ENCODE measurements at regions not wholly inside any gene's neighbourhood (a gene's known extent, or its start where the extent isn't known, plus 50 kb on each side); places are given as distances from the start of the nearest gene placed in this dataset.

DNA sequence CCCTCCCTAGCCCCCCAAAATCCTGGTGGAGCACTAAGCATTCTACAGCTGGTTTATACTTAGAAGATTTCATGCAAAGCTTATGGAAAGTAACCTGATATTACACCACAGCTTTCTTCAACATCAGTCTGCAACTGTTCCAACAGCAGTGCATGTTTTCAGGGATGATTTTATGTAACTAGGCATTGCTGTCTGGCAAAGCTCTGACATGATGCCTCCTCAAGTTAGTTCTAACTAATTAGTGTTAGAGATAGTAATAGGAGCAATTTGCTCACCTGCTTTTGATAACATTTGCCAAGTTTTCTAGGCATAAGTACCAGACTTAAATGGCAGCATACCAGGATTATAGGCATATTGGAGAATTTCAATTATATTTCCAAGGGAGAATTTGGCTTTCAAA lies 330.3 kb upstream of the SGO1 start:
- TF ChIP-seq, protein P1, sequence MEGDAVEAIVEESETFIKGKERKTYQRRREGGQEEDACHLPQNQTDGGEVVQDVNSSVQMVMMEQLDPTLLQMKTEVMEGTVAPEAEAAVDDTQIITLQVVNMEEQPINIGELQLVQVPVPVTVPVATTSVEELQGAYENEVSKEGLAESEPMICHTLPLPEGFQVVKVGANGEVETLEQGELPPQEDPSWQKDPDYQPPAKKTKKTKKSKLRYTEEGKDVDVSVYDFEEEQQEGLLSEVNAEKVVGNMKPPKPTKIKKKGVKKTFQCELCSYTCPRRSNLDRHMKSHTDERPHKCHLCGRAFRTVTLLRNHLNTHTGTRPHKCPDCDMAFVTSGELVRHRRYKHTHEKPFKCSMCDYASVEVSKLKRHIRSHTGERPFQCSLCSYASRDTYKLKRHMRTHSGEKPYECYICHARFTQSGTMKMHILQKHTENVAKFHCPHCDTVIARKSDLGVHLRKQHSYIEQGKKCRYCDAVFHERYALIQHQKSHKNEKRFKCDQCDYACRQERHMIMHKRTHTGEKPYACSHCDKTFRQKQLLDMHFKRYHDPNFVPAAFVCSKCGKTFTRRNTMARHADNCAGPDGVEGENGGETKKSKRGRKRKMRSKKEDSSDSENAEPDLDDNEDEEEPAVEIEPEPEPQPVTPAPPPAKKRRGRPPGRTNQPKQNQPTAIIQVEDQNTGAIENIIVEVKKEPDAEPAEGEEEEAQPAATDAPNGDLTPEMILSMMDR (IDR thresholded peaks at IDR 0.05; ENCODE audit: partially characterized antibody, unreplicated experiment), result no peak
- no peak overlapping the region for H3K27ac Mint-ChIP-seq (ENCODE audit: unreplicated experiment)
- H3K4me1 Mint-ChIP-seq (ENCODE audit: low read depth, unreplicated experiment), result peaks cover 2% of the 10 kb centered on the region
- no peaks in the 10 kb centered on the region for H3K27me3 Mint-ChIP-seq (ENCODE audit: unreplicated experiment)
- DNase-seq, result no peak
- peaks cover 2% of the 10 kb centered on the region for H3K9me3 Mint-ChIP-seq (ENCODE audit: unreplicated experiment)
- peaks cover 4% of the 10 kb centered on the region for H3K36me3 Mint-ChIP-seq (ENCODE audit: unreplicated experiment)
- no peak overlapping the region for H3K4me3 Mint-ChIP-seq (ENCODE audit: unreplicated experiment)

DNA sequence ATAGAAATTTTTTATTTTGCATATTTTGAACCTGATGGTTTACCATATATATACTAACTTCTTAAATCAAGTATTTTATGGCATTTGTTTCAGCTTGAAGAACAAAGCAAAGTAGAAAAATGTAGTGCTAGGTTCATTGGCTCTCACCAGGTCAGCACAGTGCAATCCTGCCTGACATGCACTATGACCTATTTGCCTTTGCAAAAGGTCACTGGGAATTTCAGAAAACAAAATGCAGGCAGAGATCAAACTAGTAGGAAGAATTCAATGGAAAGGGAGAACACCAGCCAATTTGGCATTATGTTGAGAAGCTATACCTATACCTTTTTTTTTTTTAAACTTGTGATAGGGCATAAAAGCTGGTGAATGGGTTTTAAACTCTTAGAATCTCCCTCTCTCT lies 329.8 kb upstream of the SGO1 start:
- peaks cover 2% of the 10 kb centered on the region for H3K4me1 Mint-ChIP-seq (ENCODE audit: low read depth, unreplicated experiment)
- no peaks in the 10 kb centered on the region for H3K27me3 Mint-ChIP-seq (ENCODE audit: unreplicated experiment)
- H3K36me3 Mint-ChIP-seq (ENCODE audit: unreplicated experiment), result peaks cover 4% of the 10 kb centered on the region
- H3K27ac Mint-ChIP-seq (ENCODE audit: unreplicated experiment), result no peak overlapping the region
- DNase-seq, result no peak
- TF ChIP-seq, protein P1 (IDR thresholded peaks at IDR 0.05; ENCODE audit: partially characterized antibody, unreplicated experiment), result no peak
- peaks cover 1% of the 10 kb centered on the region for H3K9me3 Mint-ChIP-seq (ENCODE audit: unreplicated experiment)
- H3K4me3 Mint-ChIP-seq (ENCODE audit: unreplicated experiment), result no peak overlapping the region

DNA sequence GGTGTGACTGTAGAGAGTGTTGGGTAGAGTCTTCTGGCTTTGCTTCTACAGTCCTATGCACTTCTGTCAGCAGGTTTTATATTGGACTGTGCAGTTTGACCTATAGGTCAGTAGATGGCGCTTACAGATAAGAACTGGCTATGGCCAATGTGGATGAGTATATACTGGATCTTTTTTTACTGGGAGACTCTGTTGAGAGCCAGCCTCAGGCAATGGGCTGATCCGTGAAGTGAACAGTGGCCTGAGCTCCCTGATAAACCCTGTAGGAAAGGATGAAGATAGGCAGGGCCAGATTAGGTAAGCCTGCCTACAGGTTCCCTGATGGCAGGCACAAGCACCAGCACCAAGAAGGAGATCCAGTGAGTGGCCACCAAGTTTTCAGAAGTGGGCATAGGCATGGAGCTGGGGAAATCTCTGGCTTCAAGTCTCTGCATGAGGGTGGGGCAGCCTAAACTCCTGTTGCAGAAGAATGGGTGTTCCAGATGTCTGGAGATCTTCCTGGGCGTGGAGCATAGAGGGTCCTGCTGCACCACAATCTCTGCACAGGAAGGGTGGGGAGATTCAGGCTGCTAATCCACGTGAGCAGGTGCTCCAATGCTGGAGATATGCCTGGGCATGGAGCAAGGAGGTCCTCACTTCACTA lies 326.0 kb upstream of the SGO1 start:
- H3K27me3 Mint-ChIP-seq (ENCODE audit: unreplicated experiment), result no peaks in the 10 kb centered on the region
- peaks cover 2% of the 10 kb centered on the region for H3K4me1 Mint-ChIP-seq (ENCODE audit: low read depth, unreplicated experiment)
- no peak overlapping the region for H3K4me3 Mint-ChIP-seq (ENCODE audit: unreplicated experiment)
- TF ChIP-seq, protein P1 (IDR thresholded peaks at IDR 0.05; ENCODE audit: partially characterized antibody, unreplicated experiment), result peak; percentile 70
- no peak overlapping the region for H3K27ac Mint-ChIP-seq (ENCODE audit: unreplicated experiment)
- no peaks in the 10 kb centered on the region for H3K36me3 Mint-ChIP-seq (ENCODE audit: unreplicated experiment)
- H3K9me3 Mint-ChIP-seq (ENCODE audit: unreplicated experiment), result peaks cover 1% of the 10 kb centered on the region
- DNase-seq, result no peak

DNA sequence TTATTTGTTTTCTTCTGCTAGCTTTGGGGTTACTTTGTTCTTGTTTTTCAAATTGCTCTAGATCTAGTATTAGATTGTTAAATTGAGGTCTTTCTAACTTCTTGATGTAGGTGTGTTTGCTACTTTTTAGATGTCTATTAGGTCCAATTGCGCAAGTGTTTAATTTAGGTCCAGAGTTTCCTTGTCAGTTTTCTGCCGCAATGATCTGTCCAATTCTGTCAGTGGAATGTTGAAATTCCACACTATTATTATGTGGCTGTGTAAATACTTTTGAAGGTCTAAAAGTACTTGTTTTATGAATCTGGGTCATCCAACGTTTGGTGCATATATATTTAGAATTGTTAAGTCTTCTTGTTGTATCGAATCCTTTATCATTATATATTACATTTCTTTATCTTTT lies 324.4 kb upstream of the SGO1 start:
- peaks cover 2% of the 10 kb centered on the region for H3K4me1 Mint-ChIP-seq (ENCODE audit: low read depth, unreplicated experiment)
- H3K36me3 Mint-ChIP-seq (ENCODE audit: unreplicated experiment), result no peaks in the 10 kb centered on the region
- peaks cover 1% of the 10 kb centered on the region for H3K9me3 Mint-ChIP-seq (ENCODE audit: unreplicated experiment)
- TF ChIP-seq, protein P1 (IDR thresholded peaks at IDR 0.05; ENCODE audit: partially characterized antibody, unreplicated experiment), result no peak
- no peak for DNase-seq
- H3K27ac Mint-ChIP-seq (ENCODE audit: unreplicated experiment), result no peak overlapping the region
- peaks cover 1% of the 10 kb centered on the region for H3K27me3 Mint-ChIP-seq (ENCODE audit: unreplicated experiment)
- H3K4me3 Mint-ChIP-seq (ENCODE audit: unreplicated experiment), result no peak overlapping the region

DNA sequence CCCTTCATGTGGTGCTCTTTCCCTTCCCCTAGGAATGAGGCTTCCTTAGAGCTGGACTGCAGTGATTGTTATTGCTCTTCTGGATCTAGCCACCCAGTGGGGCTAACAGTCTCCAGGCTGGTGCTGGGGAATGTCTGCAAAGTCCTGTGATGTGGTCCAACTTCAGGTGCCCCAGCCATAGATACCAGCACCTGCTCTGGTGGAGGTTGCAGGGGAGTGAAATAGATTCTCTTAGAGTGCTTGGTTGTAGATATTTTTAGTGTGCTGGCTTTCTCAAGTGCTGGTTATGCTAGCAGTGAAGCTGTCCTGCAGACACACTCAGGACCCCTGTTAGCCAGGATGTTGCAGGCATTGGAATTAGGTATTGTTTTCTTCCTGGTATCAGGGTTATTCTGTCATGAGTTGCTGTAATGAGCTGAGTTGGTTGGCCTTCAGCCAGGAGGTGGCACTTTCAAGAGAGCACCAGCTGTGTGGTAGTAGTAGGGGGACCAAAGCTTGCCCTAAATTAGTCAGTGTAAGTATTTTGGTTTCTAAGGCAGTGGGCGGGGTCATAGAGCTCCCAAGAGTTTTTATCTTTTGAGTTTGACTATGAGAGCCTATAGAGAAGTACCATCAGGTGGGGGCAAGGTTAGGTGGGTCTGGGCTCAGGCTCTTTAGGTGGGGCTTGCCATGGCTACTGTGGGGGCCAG lies 317.5 kb upstream of the SGO1 start:
- no peaks in the 10 kb centered on the region for H3K9me3 Mint-ChIP-seq (ENCODE audit: unreplicated experiment)
- TF ChIP-seq, protein P1 (IDR thresholded peaks at IDR 0.05; ENCODE audit: partially characterized antibody, unreplicated experiment), result no peak
- H3K27ac Mint-ChIP-seq (ENCODE audit: unreplicated experiment), result no peak overlapping the region
- peaks cover 2% of the 10 kb centered on the region for H3K27me3 Mint-ChIP-seq (ENCODE audit: unreplicated experiment)
- H3K4me3 Mint-ChIP-seq (ENCODE audit: unreplicated experiment), result no peak overlapping the region
- no peak for DNase-seq
- H3K4me1 Mint-ChIP-seq (ENCODE audit: low read depth, unreplicated experiment), result no peaks in the 10 kb centered on the region
- H3K36me3 Mint-ChIP-seq (ENCODE audit: unreplicated experiment), result no peaks in the 10 kb centered on the region

Data from glutamatergic neuron (in vitro differentiated cells).